Cardiac fibroblast (primary cell): ENCODE measurements at regions not wholly inside any gene's neighbourhood (a gene's known extent, or its start where the extent isn't known, plus 50 kb on each side); places are given as distances from the start of the nearest gene placed in this dataset.

Experiments used
- DNase-seq, 2 donors: peaks; one replicate each; pipeline versions ENCODE4 v3.0.0 to v3.0.0-alpha.2; 2010; ENCODE audit warnings: low read depth in 2 of 2
- H3K4me3 ChIP-seq, 2 donors: replicated peaks in 1 of 2; 1 replicate in 1 of 2; 2 replicates in 1 of 2; pipeline ENCODE4 v1.5.1; 2011; ENCODE audit warnings: low read depth in 2 of 2, low read length in 2 of 2, mild to moderate bottlenecking in 2 of 2, moderate library complexity in 1 of 2
- TF ChIP-seq, protein P1 (sequence below): IDR thresholded peaks from one replicate; pipeline ENCODE4 v1.5.1; 2011; ENCODE audit warnings: low read depth, mild to moderate bottlenecking, low read length, inconsistent platforms

DNA sequence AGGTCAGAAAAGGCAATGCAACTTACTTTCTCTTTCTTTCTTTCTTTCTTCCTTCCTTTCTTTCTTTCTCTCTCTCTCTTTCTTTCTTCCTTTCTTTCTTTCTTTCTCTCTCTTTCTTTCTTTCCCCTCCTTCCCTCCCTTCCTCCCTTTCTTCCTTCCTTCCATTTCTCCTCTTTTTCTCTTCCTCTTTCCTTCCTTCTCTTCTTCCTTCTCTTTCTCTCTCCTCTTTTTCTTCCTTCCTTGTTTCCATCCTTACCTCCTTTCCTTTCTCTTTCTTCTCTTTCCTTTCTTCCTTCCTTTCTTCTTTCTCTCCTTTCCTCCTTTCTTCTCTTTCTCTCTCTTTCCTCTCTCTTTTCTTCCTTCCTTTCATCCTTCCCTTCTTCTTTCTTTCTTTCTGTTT is 819.8 kb upstream of the SOX9 start:
- no peak for DNase-seq
- TF ChIP-seq, protein P1, sequence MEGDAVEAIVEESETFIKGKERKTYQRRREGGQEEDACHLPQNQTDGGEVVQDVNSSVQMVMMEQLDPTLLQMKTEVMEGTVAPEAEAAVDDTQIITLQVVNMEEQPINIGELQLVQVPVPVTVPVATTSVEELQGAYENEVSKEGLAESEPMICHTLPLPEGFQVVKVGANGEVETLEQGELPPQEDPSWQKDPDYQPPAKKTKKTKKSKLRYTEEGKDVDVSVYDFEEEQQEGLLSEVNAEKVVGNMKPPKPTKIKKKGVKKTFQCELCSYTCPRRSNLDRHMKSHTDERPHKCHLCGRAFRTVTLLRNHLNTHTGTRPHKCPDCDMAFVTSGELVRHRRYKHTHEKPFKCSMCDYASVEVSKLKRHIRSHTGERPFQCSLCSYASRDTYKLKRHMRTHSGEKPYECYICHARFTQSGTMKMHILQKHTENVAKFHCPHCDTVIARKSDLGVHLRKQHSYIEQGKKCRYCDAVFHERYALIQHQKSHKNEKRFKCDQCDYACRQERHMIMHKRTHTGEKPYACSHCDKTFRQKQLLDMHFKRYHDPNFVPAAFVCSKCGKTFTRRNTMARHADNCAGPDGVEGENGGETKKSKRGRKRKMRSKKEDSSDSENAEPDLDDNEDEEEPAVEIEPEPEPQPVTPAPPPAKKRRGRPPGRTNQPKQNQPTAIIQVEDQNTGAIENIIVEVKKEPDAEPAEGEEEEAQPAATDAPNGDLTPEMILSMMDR: no peak
- no peak overlapping the region for H3K4me3 ChIP-seq

DNA sequence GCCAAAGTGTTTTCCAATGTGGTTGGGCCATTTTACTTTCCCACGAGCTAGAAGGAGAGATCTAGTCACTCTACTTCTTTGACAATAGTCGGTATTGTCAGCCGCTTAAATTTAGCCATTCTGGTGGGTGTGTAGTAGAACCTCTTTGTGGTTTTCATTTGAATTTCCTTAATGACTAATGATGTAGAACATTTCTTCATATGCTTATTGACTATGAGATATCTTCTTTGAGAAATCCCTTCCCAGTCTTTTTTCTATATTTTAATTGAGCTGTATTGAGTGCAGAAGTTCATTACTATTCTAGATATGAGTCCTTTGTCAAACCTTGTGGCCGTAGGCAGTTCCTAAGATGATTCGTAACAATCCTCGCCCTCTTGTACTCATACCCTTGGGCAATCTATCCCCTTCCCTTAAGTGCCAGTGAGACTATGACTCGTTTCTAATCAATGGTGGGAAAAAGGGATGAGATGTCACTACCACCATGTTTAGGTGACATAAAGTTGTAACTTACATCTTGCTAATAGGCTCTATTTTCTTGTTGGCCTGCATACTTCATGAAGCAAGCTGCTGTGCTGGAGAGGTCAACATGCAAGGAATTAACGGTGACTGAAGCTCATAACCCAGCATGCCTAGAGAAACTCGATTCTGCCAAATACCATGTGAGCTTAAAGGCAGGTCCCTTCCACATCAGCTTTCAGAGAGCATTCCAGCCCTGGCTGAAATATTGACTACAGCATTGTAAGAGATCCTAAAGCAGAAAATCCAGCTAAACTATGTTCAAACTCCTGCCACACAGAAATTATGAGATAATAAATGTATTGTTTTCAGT is 817.9 kb upstream of the SOX9 start:
- no peak overlapping the region for H3K4me3 ChIP-seq
- TF ChIP-seq, protein P1: no peak
- no peak for DNase-seq

- TF ChIP-seq, protein P1: no peak
- no peak for DNase-seq
- H3K4me3 ChIP-seq: no peak overlapping the region
These were observed 816.2 kb upstream of the SOX9 start for GRCh38 chr17:71304498-71305158.

DNA sequence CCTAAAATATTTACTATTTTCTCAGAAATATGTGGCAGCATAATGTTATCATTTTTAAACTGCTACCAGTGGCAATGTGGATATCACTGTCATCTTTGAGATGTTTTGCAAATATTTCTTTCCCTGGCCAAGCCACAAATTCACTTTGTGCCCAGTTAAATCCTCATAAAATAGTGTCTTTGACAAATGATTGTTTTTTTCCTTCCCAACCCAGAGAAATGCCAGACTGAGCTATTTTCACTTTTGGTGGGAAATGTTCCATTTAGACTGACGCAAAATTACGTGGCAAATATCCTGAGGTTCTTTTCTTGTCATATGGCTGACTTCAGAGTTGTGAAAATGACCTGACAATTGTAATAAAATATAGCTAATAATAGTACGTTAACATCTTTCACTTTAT is 807.0 kb upstream of the SOX9 start:
- TF ChIP-seq, protein P1: no peak
- DNase-seq: no peak

GRCh38 chr17:71315568-71315967 is 805.3 kb upstream of the SOX9 start:
- no peak for DNase-seq
- TF ChIP-seq, protein P1: no peak
- H3K4me3 ChIP-seq: no peak overlapping the region

More for the DNA sequence above, 807.0 kb upstream of the SOX9 start:
- no peak overlapping the region for H3K4me3 ChIP-seq

GRCh38 chr17:71316176-71316897 is 804.5 kb upstream of the SOX9 start:
- H3K4me3 ChIP-seq: no peak overlapping the region
- TF ChIP-seq, protein P1: no peak
- DNase-seq: no peak
